Tibial nerve (tissue), 4 donors: ENCODE measurements at regions not wholly inside any gene's neighbourhood (a gene's known extent, or its start where the extent isn't known, plus 50 kb on each side); places are given as distances from the start of the nearest gene placed in this dataset.
A peak's percentile ranks its signal among the peaks of the same experiment; 100 is the strongest.

ENCODE experiments used
- EP300 ChIP-seq, 2 donors: sonication (generic); formaldehyde crosslinking; IDR thresholded peaks; one replicate each; pipeline ENCODE4 v1.6.1; 2017; ENCODE audit warnings: antibody characterized with exemption in 2 of 2, mild to moderate bottlenecking in 1 of 2
- POLR2A ChIP-seq, 2 donors: fragments of 450-650 bp; IDR thresholded peaks; one replicate each; pipeline ENCODE4 v1.6.1; 2017; ENCODE audit warnings: antibody characterized with exemption in 2 of 2, mild to moderate bottlenecking in 2 of 2, moderate library complexity in 2 of 2
- TF ChIP-seq, protein P1 (sequence below), 5 experiments: fragments of 200-600 bp in 3 of 5; fragments of 450-650 bp in 2 of 5; sonication (generic) in 3 of 5; IDR thresholded peaks; one replicate each; pipeline ENCODE4 v1.5.1; 2016 to 2019; ENCODE audit warnings: antibody characterized with exemption in 5 of 5, mild to moderate bottlenecking in 3 of 5, moderate library complexity in 2 of 5

DNA sequence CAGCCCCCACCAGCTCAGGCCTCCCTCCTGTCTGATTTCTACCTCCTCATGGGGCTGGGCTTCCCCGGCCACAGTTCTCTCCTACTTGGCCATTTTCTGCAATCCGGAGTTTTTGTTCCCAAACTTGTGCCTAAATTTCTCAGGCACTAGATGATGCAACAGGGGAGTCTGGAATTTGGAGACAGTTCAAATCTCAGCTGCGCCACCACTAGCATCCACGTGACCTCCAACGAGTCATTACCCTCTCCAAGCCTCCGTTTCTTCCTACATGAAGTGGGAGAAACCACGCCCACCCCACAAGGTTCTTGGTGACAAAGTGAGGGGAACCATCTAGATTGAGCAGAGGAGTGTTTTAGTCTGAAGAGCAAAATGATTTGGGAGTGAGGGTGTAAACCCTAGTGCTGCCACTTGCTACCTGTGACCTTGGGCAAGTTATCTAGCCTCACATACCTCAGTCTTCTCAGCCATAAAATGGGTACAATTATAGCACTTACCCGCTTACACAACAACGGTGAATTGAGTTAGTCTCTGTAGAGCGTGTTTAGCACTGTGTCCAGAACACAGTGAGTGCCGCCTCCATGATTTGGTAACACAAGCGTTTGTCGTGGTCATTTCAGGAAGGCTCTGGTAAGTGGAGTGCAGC is 61.4 kb upstream of the ASAP2 start:
- TF ChIP-seq, protein P1, sequence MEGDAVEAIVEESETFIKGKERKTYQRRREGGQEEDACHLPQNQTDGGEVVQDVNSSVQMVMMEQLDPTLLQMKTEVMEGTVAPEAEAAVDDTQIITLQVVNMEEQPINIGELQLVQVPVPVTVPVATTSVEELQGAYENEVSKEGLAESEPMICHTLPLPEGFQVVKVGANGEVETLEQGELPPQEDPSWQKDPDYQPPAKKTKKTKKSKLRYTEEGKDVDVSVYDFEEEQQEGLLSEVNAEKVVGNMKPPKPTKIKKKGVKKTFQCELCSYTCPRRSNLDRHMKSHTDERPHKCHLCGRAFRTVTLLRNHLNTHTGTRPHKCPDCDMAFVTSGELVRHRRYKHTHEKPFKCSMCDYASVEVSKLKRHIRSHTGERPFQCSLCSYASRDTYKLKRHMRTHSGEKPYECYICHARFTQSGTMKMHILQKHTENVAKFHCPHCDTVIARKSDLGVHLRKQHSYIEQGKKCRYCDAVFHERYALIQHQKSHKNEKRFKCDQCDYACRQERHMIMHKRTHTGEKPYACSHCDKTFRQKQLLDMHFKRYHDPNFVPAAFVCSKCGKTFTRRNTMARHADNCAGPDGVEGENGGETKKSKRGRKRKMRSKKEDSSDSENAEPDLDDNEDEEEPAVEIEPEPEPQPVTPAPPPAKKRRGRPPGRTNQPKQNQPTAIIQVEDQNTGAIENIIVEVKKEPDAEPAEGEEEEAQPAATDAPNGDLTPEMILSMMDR (IDR thresholded peaks at IDR 0.05) = no peak
- TF ChIP-seq EP300 (IDR thresholded peaks at IDR 0.05) (peak in 1 of 2 donors; percentile 58), POLR2A (IDR thresholded peaks at IDR 0.05) (no peak)
